ENCODE measurements at regions not wholly inside any gene's neighbourhood (a gene's known extent, or its start where the extent isn't known, plus 50 kb on each side); places are given as distances from the start of the nearest gene placed in this dataset.

DNA sequence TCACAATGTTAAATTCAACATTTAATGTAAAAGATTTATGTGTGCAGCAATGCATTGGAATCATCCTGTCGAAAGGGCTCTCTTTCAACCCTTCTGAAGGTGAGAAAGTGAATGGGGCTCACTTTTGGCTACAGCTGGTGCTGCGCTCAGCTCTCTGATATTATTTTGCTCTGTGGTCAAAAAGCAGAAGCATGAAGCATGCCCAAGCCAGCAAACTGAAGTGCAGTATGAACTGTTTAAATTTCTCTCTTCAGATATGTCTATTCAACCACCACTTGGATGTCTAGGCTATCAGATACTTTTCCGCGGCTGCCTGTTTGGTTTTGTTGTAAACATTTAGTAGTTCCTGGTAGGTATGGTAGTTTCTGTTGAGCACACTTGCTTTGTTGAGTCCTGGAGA, 216.9 kb upstream of the TMPRSS15 start:
- TF ChIP-seq CTCF (IDR thresholded peaks at IDR 0.05 in 4 of 5, conservative IDR thresholded peaks at IDR 0.05 in 1 of 5) (no peak), POLR2A (IDR thresholded peaks at IDR 0.05) (no peak)

Measured in gastrocnemius medialis (tissue), 4 donors.